Muscle layer of duodenum (tissue), 2 donors: ENCODE measurements at regions not wholly inside any gene's neighbourhood (a gene's known extent, or its start where the extent isn't known, plus 50 kb on each side); places are given as distances from the start of the nearest gene placed in this dataset.

Source experiments
- H3K27ac ChIP-seq: one replicate; pipeline ENCODE4 v1.7.0; 2013; ENCODE audit warnings: mild to moderate bottlenecking, low read length
- H3K27me3 ChIP-seq: one replicate; pipeline ENCODE4 v1.7.0; 2013; ENCODE audit warnings: low read depth, mild to moderate bottlenecking, control low read depth, low read length
- H3K36me3 ChIP-seq, 2 donors: one replicate each; pipeline ENCODE4 v1.7.0; 2013; ENCODE audit warnings: low read length in 2 of 2, control low read depth in 1 of 2, mild to moderate bottlenecking in 1 of 2; ENCODE audit not compliant: insufficient read depth in 2 of 2, control insufficient read depth in 1 of 2
- H3K4me1 ChIP-seq, 2 donors: one replicate each; pipeline ENCODE4 v1.7.0; 2013; ENCODE audit warnings: low read length in 2 of 2, mild to moderate bottlenecking in 2 of 2, control low read depth in 1 of 2, moderate library complexity in 1 of 2; ENCODE audit not compliant: insufficient read depth in 2 of 2, control insufficient read depth in 1 of 2
- H3K4me3 ChIP-seq, 2 donors: one replicate each; pipeline ENCODE4 v1.7.0; 2013; ENCODE audit warnings: low read length in 2 of 2, low read depth in 1 of 2, mild to moderate bottlenecking in 1 of 2
- H3K9me3 ChIP-seq, 2 donors: one replicate each; pipeline ENCODE4 v1.7.0; 2013; ENCODE audit warnings: low read length in 2 of 2, control low read depth in 1 of 2, mild to moderate bottlenecking in 1 of 2; ENCODE audit not compliant: control insufficient read depth in 1 of 2
- donor health status: healthy.

GRCh38 chr18:37964885-37965571 is 399.4 kb upstream of the CELF4 start:
- H3K4me1 ChIP-seq, result no peaks in the 10 kb centered on the region
- no peak overlapping the region for H3K27ac ChIP-seq
- no peaks in the 10 kb centered on the region for H3K27me3 ChIP-seq
- no peak overlapping the region for H3K4me3 ChIP-seq
- H3K9me3 ChIP-seq, result no peaks in the 10 kb centered on the region
- H3K36me3 ChIP-seq, result no peaks in the 10 kb centered on the region

- Histone ChIP-seq H3K4me3 (no peak overlapping the region), H3K36me3 (no peaks in the 10 kb centered on the region), H3K4me1 (no peaks in the 10 kb centered on the region), H3K9me3 (no peaks in the 10 kb centered on the region), H3K27me3 (no peaks in the 10 kb centered on the region), H3K27ac (no peak overlapping the region)
These were observed 398.2 kb upstream of the CELF4 start for GRCh38 chr18:37963837-37964236.

DNA sequence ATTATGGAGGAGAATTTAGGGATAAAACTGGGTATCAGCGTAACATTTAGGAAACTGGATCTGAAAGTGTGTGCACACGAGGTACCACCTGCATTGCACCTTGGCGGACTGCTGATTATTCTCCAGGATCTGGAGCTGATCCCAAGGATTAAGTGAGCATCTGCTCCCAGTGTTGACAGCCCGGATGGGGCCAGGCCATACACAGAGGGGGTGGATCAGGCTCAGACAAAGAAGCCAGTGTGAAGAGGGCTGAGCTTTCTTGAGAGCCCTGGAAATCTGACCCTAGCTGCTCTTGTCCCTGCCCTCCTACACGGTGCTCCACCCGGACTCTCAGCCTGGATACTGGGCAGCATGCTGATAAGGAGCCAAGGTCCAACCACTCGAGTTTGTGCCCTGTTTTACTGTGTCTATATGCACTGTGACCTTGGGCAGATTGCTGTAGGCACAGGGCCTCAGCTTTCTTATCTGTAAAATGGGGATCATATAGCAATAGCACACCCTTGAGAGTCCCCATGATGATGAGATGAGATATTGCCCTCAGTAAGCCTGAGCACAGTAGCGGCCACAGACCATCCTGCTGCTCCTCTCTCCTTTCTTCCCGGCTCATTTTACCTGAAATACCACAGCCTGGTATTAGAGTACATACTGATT is 396.8 kb upstream of the CELF4 start:
- Histone ChIP-seq H3K4me3 (no peak overlapping the region), H3K4me1 (no peaks in the 10 kb centered on the region), H3K27ac (no peak overlapping the region), H3K36me3 (no peaks in the 10 kb centered on the region), H3K27me3 (no peaks in the 10 kb centered on the region), H3K9me3 (no peaks in the 10 kb centered on the region)

DNA sequence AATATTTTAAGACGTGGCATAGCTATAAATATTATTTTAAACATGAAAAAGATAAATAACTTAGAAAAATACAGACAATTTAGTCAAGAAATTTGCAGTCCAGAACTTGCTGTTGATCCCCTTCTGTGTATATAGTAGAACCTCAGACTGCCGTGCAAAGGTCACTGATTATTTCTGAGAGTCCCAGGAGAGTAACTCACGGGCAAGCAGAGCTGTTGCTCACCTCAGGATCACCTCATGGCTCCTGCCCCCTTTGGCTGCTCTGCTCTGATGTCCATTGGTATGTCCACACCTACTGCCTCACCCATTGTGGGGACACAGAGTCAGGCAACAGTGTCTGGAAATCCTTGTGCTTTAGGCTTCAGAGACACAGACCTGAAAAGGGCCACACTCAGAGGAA is 392.9 kb upstream of the CELF4 start:
- H3K36me3 ChIP-seq, result no peaks in the 10 kb centered on the region
- H3K9me3 ChIP-seq, result peaks cover 0 to 5% of the 10 kb centered on the region in 2 donors
- no peak overlapping the region for H3K27ac ChIP-seq
- H3K4me1 ChIP-seq, result no peaks in the 10 kb centered on the region
- no peak overlapping the region for H3K4me3 ChIP-seq
- H3K27me3 ChIP-seq, result no peaks in the 10 kb centered on the region

GRCh38 chr18:37956902-37957301 is 391.3 kb upstream of the CELF4 start:
- Histone ChIP-seq H3K36me3 (no peaks in the 10 kb centered on the region), H3K4me3 (no peak overlapping the region), H3K9me3 (peaks cover 0 to 11% of the 10 kb centered on the region in 2 donors), H3K4me1 (no peaks in the 10 kb centered on the region), H3K27me3 (no peaks in the 10 kb centered on the region), H3K27ac (no peak overlapping the region)

DNA sequence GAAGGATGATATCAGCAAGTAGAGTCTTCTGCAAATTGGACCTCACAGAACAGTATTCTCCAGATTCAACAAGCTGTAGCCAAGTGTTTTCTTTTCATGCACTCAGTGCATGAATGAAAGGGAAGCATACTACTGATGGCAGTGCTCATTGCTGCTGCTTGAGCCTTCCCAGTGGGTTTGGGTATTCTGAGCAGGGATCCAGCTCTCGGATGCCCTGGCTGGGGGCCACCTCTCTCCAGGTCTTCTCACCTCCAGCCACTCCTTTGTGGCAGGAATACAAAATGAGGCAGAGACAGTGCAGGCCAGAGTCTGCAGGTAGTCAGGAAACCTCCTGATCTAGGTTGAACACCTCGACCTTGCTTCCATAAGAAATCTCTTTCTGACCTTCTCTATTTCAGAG is 390.4 kb upstream of the CELF4 start:
- Histone ChIP-seq H3K9me3 (peaks cover 0 to 11% of the 10 kb centered on the region in 2 donors), H3K4me1 (no peaks in the 10 kb centered on the region), H3K27me3 (no peaks in the 10 kb centered on the region), H3K27ac (no peak overlapping the region), H3K4me3 (no peak overlapping the region), H3K36me3 (no peaks in the 10 kb centered on the region)

- Histone ChIP-seq H3K9me3 (peaks cover 0 to 11% of the 10 kb centered on the region in 2 donors), H3K36me3 (no peaks in the 10 kb centered on the region), H3K4me1 (no peaks in the 10 kb centered on the region), H3K27ac (no peak overlapping the region), H3K4me3 (no peak overlapping the region), H3K27me3 (no peaks in the 10 kb centered on the region)
These were observed 389.6 kb upstream of the CELF4 start for GRCh38 chr18:37955201-37955600.

DNA sequence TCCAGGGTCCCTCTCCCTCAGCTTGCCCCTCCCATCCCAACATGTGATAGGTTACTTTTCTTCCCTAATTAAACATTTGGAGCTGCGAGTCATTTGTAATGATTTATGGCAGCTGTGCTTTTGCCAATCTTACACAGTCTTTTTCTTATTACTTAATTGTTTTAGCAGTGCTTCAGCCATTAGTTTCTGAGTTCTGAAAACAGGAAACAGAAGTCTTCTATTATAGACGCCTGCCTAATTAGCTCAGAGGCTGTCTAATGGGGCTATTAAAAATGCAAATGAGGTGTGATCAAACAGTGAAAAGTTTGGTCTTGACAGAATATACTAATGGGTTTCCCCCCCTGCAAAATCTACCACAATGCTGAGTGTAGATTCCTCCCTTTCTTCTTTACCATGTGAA is 388.3 kb upstream of the CELF4 start:
- no peaks in the 10 kb centered on the region for H3K36me3 ChIP-seq
- peaks cover 0 to 11% of the 10 kb centered on the region in 2 donors for H3K9me3 ChIP-seq
- H3K4me1 ChIP-seq, result no peaks in the 10 kb centered on the region
- no peak overlapping the region for H3K27ac ChIP-seq
- H3K4me3 ChIP-seq, result no peak overlapping the region
- H3K27me3 ChIP-seq, result no peaks in the 10 kb centered on the region

DNA sequence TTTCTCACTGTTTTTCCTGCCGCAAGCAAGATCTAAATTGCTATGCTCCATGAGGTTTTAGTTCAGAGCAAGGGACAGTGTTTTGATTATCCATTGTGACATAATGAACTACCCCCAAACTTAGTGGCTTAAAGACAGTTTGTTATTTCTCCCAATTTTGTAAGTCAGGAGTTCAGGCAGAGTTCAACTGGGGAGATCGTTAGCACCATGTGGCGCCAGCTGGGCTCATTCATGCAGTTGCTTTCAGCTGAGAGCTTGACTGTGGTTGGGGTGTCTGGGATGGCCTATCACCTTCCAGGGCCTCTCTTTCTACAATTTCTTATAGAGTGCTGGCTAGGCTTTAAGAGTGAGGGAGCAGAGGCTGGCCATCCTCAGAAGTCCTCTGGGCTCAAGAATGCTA is 382.9 kb upstream of the CELF4 start:
- Histone ChIP-seq H3K9me3 (peaks cover 0 to 6% of the 10 kb centered on the region in 2 donors), H3K27me3 (no peaks in the 10 kb centered on the region), H3K36me3 (no peaks in the 10 kb centered on the region)

DNA sequence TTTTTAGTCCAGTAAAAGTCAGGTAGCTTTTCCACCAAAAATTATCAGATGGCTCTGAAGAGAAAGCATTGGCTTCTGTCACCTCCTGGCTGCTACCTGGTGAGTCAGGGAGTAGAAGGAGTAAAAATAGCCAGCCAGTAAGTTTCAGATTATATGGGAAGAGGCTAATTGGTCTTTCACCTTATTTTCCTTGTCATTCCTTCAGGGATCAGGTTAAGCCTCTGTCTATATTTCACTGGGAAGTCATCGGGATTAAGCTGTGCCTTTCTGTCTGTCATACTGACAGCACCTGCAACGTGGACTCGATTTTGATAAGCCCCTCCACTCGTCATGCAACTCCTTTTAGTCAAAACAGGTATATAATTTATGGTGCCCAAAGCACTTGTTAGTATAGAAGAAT is 380.7 kb upstream of the CELF4 start:
- no peaks in the 10 kb centered on the region for H3K36me3 ChIP-seq
- no peaks in the 10 kb centered on the region for H3K9me3 ChIP-seq
- H3K27me3 ChIP-seq, result no peaks in the 10 kb centered on the region
- no peaks in the 10 kb centered on the region for H3K4me1 ChIP-seq
- no peak overlapping the region for H3K27ac ChIP-seq
- H3K4me3 ChIP-seq, result no peak overlapping the region

More for the DNA sequence above, 382.9 kb upstream of the CELF4 start:
- no peak overlapping the region for H3K4me3 ChIP-seq
- no peaks in the 10 kb centered on the region for H3K4me1 ChIP-seq
- no peak overlapping the region for H3K27ac ChIP-seq

- H3K4me1 ChIP-seq, result no peaks in the 10 kb centered on the region
- H3K27me3 ChIP-seq, result no peaks in the 10 kb centered on the region
- no peaks in the 10 kb centered on the region for H3K9me3 ChIP-seq
- no peak overlapping the region for H3K27ac ChIP-seq
- no peaks in the 10 kb centered on the region for H3K36me3 ChIP-seq
- H3K4me3 ChIP-seq, result no peak overlapping the region
These were observed 379.2 kb upstream of the CELF4 start for GRCh38 chr18:37944700-37945270.
